Natural killer cell (primary cell): ENCODE measurements at regions not wholly inside any gene's neighbourhood (a gene's known extent, or its start where the extent isn't known, plus 50 kb on each side); places are given as distances from the start of the nearest gene placed in this dataset.

Experiments used
- ATAC-seq, 3 donors: fragments of 150-1000 bp in 2 of 3; fragments of 200-7000 bp in 1 of 3; cut with Tn5 transposase; 1 replicate in 1 of 3; 2 replicates in 2 of 3; pipeline ENCODE4 v1.10.0; 2021; ENCODE audit warnings: mild to moderate bottlenecking in 2 of 3, moderate library complexity in 2 of 3
- DNase-seq, 2 donors: peaks; one replicate each; pipeline versions ENCODE4 v3.0.0 to v3.0.0-alpha.2; 2013 to 2021; ENCODE audit warnings: mixed read lengths in 1 of 2
- H3K27ac ChIP-seq: one replicate; pipeline ENCODE4 v1.5.1; 2013; ENCODE audit warnings: mild to moderate bottlenecking, low read length
- H3K27me3 ChIP-seq: one replicate; pipeline ENCODE4 v1.6.1; 2013; ENCODE audit warnings: low read length; ENCODE audit not compliant: control insufficient read depth, insufficient read depth
- H3K36me3 ChIP-seq: one replicate; pipeline ENCODE4 v1.6.1; 2013; ENCODE audit warnings: low read length; ENCODE audit not compliant: control insufficient read depth, insufficient read depth
- H3K4me1 ChIP-seq: one replicate; pipeline ENCODE4 v1.6.1; 2013; ENCODE audit warnings: low read length; ENCODE audit not compliant: control insufficient read depth, insufficient read depth
- H3K4me3 ChIP-seq: one replicate; pipeline ENCODE4 v1.5.1; 2013; ENCODE audit warnings: low read length
- H3K9me3 ChIP-seq: one replicate; pipeline ENCODE4 v1.6.1; 2013; ENCODE audit warnings: low read length; ENCODE audit not compliant: control insufficient read depth, insufficient read depth
- H3K27ac Mint-ChIP-seq, 2 donors: one replicate each; pipeline ENCODE4 v1.8.0; 2022; ENCODE audit warnings: mild to moderate bottlenecking in 2 of 2, mixed read lengths in 2 of 2, moderate library complexity in 1 of 2
- H3K27me3 Mint-ChIP-seq, 2 donors: one replicate each; pipeline ENCODE4 v1.8.0; 2022; ENCODE audit warnings: low read depth in 2 of 2, mixed read lengths in 2 of 2
- H3K36me3 Mint-ChIP-seq: one replicate; pipeline ENCODE4 v1.8.0; 2022; ENCODE audit warnings: mixed read lengths
- H3K4me1 Mint-ChIP-seq, 2 donors: one replicate each; pipeline ENCODE4 v1.8.0; 2022; ENCODE audit warnings: mixed read lengths in 2 of 2
- H3K4me3 Mint-ChIP-seq: one replicate; pipeline ENCODE4 v1.8.0; 2022; ENCODE audit warnings: mild to moderate bottlenecking, moderate library complexity, mixed read lengths
- H3K9me3 Mint-ChIP-seq, 2 donors: one replicate each; pipeline ENCODE4 v1.8.0; 2022; ENCODE audit warnings: mixed read lengths in 2 of 2
- CTCF ChIP-seq: fragments of 200-600 bp; IDR thresholded peaks from one replicate; pipeline ENCODE4 v1.8.0; 2022; ENCODE audit warnings: antibody characterized with exemption
- WGBS: methylation state at CpG from one replicate; pipeline ENCODE4 v1.1.7; 2013; ENCODE audit warnings: missing lambda C conversion rate; ENCODE audit not compliant: insufficient coverage; 5-methylcytosine and 5-hydroxymethylcytosine counted together
- intact Hi-C: fragments of 100-400 bp; cut with micrococcal nuclease; formaldehyde crosslinking; loops from one replicate; pipeline ENCODE4 v1.14.2; 2022

- Histone ChIP-seq H3K4me1 (no peaks in the 10 kb centered on the region), H3K4me3 (no peak overlapping the region), H3K36me3 (no peaks in the 10 kb centered on the region), H3K27ac (no peak overlapping the region), H3K9me3 (no peaks in the 10 kb centered on the region), H3K27me3 (peaks cover 2% of the 10 kb centered on the region)
- no peaks in the 10 kb centered on the region for H3K9me3 Mint-ChIP-seq
- TF ChIP-seq CTCF, result no peak
- intact Hi-C loops, result no loop called here
- DNase-seq (no peak), ATAC-seq (no peak)
- no peak overlapping the region for H3K4me3 Mint-ChIP-seq
- 97% methylated on average over 2 of the region's 2 CpGs for WGBS
- no peaks in the 10 kb centered on the region for H3K36me3 Mint-ChIP-seq
- H3K27ac Mint-ChIP-seq, result no peak overlapping the region
- no peaks in the 10 kb centered on the region for H3K4me1 Mint-ChIP-seq
- peaks cover 0 to 2% of the 10 kb centered on the region in 2 donors for H3K27me3 Mint-ChIP-seq
Measured at GRCh38 chr16:26231647-26232046, 539.9 kb downstream of the HS3ST4 start.

DNA sequence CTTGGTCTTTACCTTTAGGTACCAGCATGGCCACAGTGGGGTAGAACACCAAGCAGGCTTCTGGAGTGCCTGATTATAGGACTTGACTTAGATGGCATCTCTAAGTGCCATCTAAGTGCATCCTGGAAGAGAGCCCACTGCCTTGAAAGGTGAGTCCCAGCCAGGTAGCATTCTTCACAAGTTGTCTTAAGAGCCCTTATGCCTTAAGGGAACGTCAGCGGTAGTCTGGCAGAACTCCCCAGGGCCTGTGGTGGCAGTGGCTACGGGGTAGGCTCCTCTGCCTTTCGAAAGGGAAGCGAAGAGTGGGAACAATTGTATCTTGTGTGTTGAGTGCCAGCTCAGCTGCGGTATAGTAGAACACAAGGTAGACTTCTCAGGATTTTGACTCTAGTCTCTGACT, 549.0 kb downstream of the HS3ST4 start:
- Histone ChIP-seq H3K27ac (no peak overlapping the region), H3K4me3 (no peak overlapping the region), H3K36me3 (no peaks in the 10 kb centered on the region), H3K9me3 (no peaks in the 10 kb centered on the region), H3K4me1 (no peaks in the 10 kb centered on the region), H3K27me3 (no peaks in the 10 kb centered on the region)
- Mint-ChIP-seq H3K27ac (no peak overlapping the region), H3K9me3 (peaks cover 8 to 9% of the 10 kb centered on the region in 2 donors), H3K4me1 (no peaks in the 10 kb centered on the region), H3K27me3 (peaks cover 5 to 18% of the 10 kb centered on the region in 2 donors), H3K4me3 (no peak overlapping the region), H3K36me3 (no peaks in the 10 kb centered on the region)
- intact Hi-C loops, result no loop called here
- ATAC-seq (no peak), DNase-seq (no peak)
- 90% methylated on average over 6 of the region's 6 CpGs for WGBS
- no peak for TF ChIP-seq CTCF

GRCh38 chr16:26247063-26247462, 555.3 kb downstream of the HS3ST4 start:
- no peak for ATAC-seq
- no peaks in the 10 kb centered on the region for H3K4me1 Mint-ChIP-seq
- DNase-seq, result no peak
- Histone ChIP-seq H3K9me3 (no peaks in the 10 kb centered on the region), H3K4me1 (no peaks in the 10 kb centered on the region), H3K36me3 (no peaks in the 10 kb centered on the region), H3K27me3 (no peaks in the 10 kb centered on the region), H3K27ac (no peak overlapping the region), H3K4me3 (no peak overlapping the region)
- H3K27ac Mint-ChIP-seq, result no peak overlapping the region
- no peaks in the 10 kb centered on the region for H3K36me3 Mint-ChIP-seq
- H3K4me3 Mint-ChIP-seq, result no peak overlapping the region
- TF ChIP-seq CTCF, result no peak
- H3K27me3 Mint-ChIP-seq, result peaks cover 0 to 6% of the 10 kb centered on the region in 2 donors
- H3K9me3 Mint-ChIP-seq, result peaks cover 6 to 10% of the 10 kb centered on the region in 2 donors
- intact Hi-C loops, result no loop called here
- 82% methylated on average over 1 of the region's 1 CpG for WGBS

GRCh38 chr16:26252598-26252997, 560.8 kb downstream of the HS3ST4 start:
- Histone ChIP-seq H3K4me1 (no peaks in the 10 kb centered on the region), H3K9me3 (no peaks in the 10 kb centered on the region), H3K27ac (no peak overlapping the region), H3K27me3 (no peaks in the 10 kb centered on the region), H3K4me3 (no peak overlapping the region), H3K36me3 (no peaks in the 10 kb centered on the region)
- H3K9me3 Mint-ChIP-seq, result peaks cover 5 to 9% of the 10 kb centered on the region in 2 donors
- no peak overlapping the region for H3K4me3 Mint-ChIP-seq
- WGBS, result 86% methylated on average over 4 of the region's 4 CpGs
- H3K36me3 Mint-ChIP-seq, result no peaks in the 10 kb centered on the region
- no peaks in the 10 kb centered on the region for H3K4me1 Mint-ChIP-seq
- H3K27ac Mint-ChIP-seq, result no peak overlapping the region
- H3K27me3 Mint-ChIP-seq, result peaks cover 0 to 5% of the 10 kb centered on the region in 2 donors
- intact Hi-C loops, result no loop called here
- no peak for TF ChIP-seq CTCF
- DNase-seq, result no peak
- no peak for ATAC-seq
